ENCODE measurements at regions not wholly inside any gene's neighbourhood (a gene's known extent, or its start where the extent isn't known, plus 50 kb on each side); places are given as distances from the start of the nearest gene placed in this dataset.
A peak's percentile ranks its signal among the peaks of the same experiment; 100 is the strongest.

- Histone ChIP-seq H3K9me3 (no peaks in the 10 kb centered on the region), H3K4me3 (no peak overlapping the region), H3K27me3 (replicated peaks; ENCODE audit: insufficient read depth) (no peaks in the 10 kb centered on the region), H3K4me1 (ENCODE audit: control insufficient read depth in 1 of 2, low read depth in 2 of 2) (no peaks in the 10 kb centered on the region), H3K27ac (no peak overlapping the region), H3K36me3 (no peaks in the 10 kb centered on the region)
- TF ChIP-seq CTCF (IDR thresholded peaks at IDR 0.05), result no peak
- DNase-seq (ENCODE audit: low spot score) (no peak), ATAC-seq (ENCODE audit: insufficient number of reproducible peaks, low FRiP score, low read depth) (no peak)
These were observed 347.6 kb upstream of the MPDZ start for GRCh38 chr9:13627071-13627470.

- no peaks in the 10 kb centered on the region for H3K27me3 ChIP-seq (replicated peaks; ENCODE audit: insufficient read depth)
- DNase-seq (ENCODE audit: low spot score) (no peak), ATAC-seq (ENCODE audit: insufficient number of reproducible peaks, low FRiP score, low read depth) (no peak)
- no peaks in the 10 kb centered on the region for H3K4me1 ChIP-seq (ENCODE audit: control insufficient read depth in 1 of 2, low read depth in 2 of 2)
- no peaks in the 10 kb centered on the region for H3K36me3 ChIP-seq
- H3K9me3 ChIP-seq, result no peaks in the 10 kb centered on the region
- TF ChIP-seq CTCF (IDR thresholded peaks at IDR 0.05), result no peak
- no peak overlapping the region for H3K4me3 ChIP-seq
- no peak overlapping the region for H3K27ac ChIP-seq
These were observed 347.1 kb upstream of the MPDZ start for GRCh38 chr9:13626601-13627000.

- DNase-seq (ENCODE audit: low spot score) (no peak), ATAC-seq (ENCODE audit: insufficient number of reproducible peaks, low FRiP score, low read depth) (no peak)
- no peak for TF ChIP-seq CTCF (IDR thresholded peaks at IDR 0.05)
These were observed 342.5 kb upstream of the MPDZ start for GRCh38 chr9:13621872-13622564.

GRCh38 chr9:13616491-13617035, 337.1 kb upstream of the MPDZ start:
- Histone ChIP-seq H3K27me3 (replicated peaks; ENCODE audit: insufficient read depth) (no peaks in the 10 kb centered on the region), H3K9me3 (no peaks in the 10 kb centered on the region), H3K27ac (peak overlapping the region in 1 of 2 donors; percentile 1), H3K4me1 (ENCODE audit: control insufficient read depth in 1 of 2, low read depth in 2 of 2) (peaks cover 6 to 22% of the 10 kb centered on the region in 2 donors), H3K36me3 (no peaks in the 10 kb centered on the region), H3K4me3 (no peak overlapping the region)
- ATAC-seq (ENCODE audit: insufficient number of reproducible peaks, low FRiP score, low read depth) (no peak), DNase-seq (ENCODE audit: low spot score) (no peak)
- no peak for TF ChIP-seq CTCF (IDR thresholded peaks at IDR 0.05)

More at GRCh38 chr9:13621872-13622564, 342.5 kb upstream of the MPDZ start:
- no peaks in the 10 kb centered on the region for H3K36me3 ChIP-seq
- H3K27me3 ChIP-seq (replicated peaks; ENCODE audit: insufficient read depth), result no peaks in the 10 kb centered on the region
- H3K27ac ChIP-seq, result no peak overlapping the region
- peaks cover 0 to 10% of the 10 kb centered on the region in 2 donors for H3K4me1 ChIP-seq (ENCODE audit: control insufficient read depth in 1 of 2, low read depth in 2 of 2)
- H3K4me3 ChIP-seq, result no peak overlapping the region
- no peaks in the 10 kb centered on the region for H3K9me3 ChIP-seq

GRCh38 chr9:13615660-13616490, 336.4 kb upstream of the MPDZ start:
- Histone ChIP-seq H3K27me3 (replicated peaks; ENCODE audit: insufficient read depth) (no peaks in the 10 kb centered on the region), H3K9me3 (no peaks in the 10 kb centered on the region), H3K36me3 (no peaks in the 10 kb centered on the region), H3K4me3 (no peak overlapping the region), H3K27ac (peak overlapping the region in 1 of 2 donors; percentile 5), H3K4me1 (ENCODE audit: control insufficient read depth in 1 of 2, low read depth in 2 of 2) (peaks cover 6 to 22% of the 10 kb centered on the region in 2 donors)
- DNase-seq (ENCODE audit: low spot score) (no peak), ATAC-seq (ENCODE audit: insufficient number of reproducible peaks, low FRiP score, low read depth) (no peak)
- no peak for TF ChIP-seq CTCF (IDR thresholded peaks at IDR 0.05)

All from thoracic aorta (tissue), 2 donors.